Neural cell (in vitro differentiated cells): ENCODE measurements at regions not wholly inside any gene's neighbourhood (a gene's known extent, or its start where the extent isn't known, plus 50 kb on each side); places are given as distances from the start of the nearest gene placed in this dataset.

Source experiments
- EP300 ChIP-seq: fragments of 450-650 bp; conservative IDR thresholded peaks from 2 replicates; pipeline ENCODE4 v1.6.1; 2014; ENCODE audit warnings: antibody characterized with exemption, mild to moderate bottlenecking, moderate library complexity; ENCODE audit not compliant: poor library complexity, severe bottlenecking
- EZH2 ChIP-seq: fragments of 200-600, 300-800 bp; shearing (Covaris generic), sonication (generic); IDR thresholded peaks from 2 replicates; pipeline ENCODE4 v1.6.1; 2014; ENCODE audit warnings: antibody characterized with exemption, low read length, borderline replicate concordance, mild to moderate bottlenecking; ENCODE audit not compliant: insufficient read depth, poor library complexity, severe bottlenecking
- MXI1 ChIP-seq: fragments of 450-650 bp; conservative IDR thresholded peaks from 2 replicates; pipeline ENCODE4 v1.6.1; 2014; ENCODE audit warnings: antibody characterized with exemption, mild to moderate bottlenecking; ENCODE audit not compliant: poor library complexity, severe bottlenecking
- POLR2AphosphoS5 ChIP-seq: IDR thresholded peaks from 2 replicates; pipeline ENCODE4 v1.6.1; 2012
- RAD21 ChIP-seq: fragments of 450-650 bp; conservative IDR thresholded peaks from 2 replicates; pipeline ENCODE4 v1.6.1; 2014; ENCODE audit warnings: antibody characterized with exemption, mild to moderate bottlenecking, moderate library complexity
- SMC3 ChIP-seq: fragments of 450-650 bp; conservative IDR thresholded peaks from 2 replicates; pipeline ENCODE4 v1.6.1; 2014; ENCODE audit warnings: antibody characterized with exemption, mild to moderate bottlenecking, moderate library complexity; ENCODE audit not compliant: poor library complexity
- TAF1 ChIP-seq: IDR thresholded peaks from 2 replicates; pipeline ENCODE4 v1.6.1; 2012; ENCODE audit warnings: low read depth
- TF ChIP-seq, protein P1 (sequence below): fragments of 450-650 bp; IDR thresholded peaks from 2 replicates; pipeline ENCODE4 v1.5.1; 2014; ENCODE audit warnings: antibody characterized with exemption, mild to moderate bottlenecking, moderate library complexity; ENCODE audit not compliant: poor library complexity, severe bottlenecking

DNA sequence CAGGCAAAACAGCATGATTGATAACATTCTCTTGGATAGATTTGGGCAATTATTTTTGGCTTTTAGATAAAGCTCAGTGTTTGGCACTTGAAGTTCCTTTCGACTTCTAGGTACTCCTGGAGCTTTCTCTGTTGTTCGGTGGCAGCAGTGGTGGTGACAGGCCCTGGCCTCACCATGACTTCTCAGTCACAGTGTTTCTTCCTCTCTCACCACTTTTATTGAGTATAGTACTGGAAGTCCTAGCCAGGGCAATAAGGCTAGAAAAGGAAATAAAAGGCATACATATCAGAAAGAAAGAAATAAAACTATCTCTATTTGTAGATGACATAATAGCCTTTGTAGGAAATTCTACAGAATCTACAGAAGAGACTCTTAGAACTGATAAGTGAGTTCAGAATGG lies 101.2 kb upstream of the SIRPG start:
- TF ChIP-seq EZH2, result no peak
- TF ChIP-seq, protein P1, sequence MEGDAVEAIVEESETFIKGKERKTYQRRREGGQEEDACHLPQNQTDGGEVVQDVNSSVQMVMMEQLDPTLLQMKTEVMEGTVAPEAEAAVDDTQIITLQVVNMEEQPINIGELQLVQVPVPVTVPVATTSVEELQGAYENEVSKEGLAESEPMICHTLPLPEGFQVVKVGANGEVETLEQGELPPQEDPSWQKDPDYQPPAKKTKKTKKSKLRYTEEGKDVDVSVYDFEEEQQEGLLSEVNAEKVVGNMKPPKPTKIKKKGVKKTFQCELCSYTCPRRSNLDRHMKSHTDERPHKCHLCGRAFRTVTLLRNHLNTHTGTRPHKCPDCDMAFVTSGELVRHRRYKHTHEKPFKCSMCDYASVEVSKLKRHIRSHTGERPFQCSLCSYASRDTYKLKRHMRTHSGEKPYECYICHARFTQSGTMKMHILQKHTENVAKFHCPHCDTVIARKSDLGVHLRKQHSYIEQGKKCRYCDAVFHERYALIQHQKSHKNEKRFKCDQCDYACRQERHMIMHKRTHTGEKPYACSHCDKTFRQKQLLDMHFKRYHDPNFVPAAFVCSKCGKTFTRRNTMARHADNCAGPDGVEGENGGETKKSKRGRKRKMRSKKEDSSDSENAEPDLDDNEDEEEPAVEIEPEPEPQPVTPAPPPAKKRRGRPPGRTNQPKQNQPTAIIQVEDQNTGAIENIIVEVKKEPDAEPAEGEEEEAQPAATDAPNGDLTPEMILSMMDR, result no peak
- TF ChIP-seq POLR2AphosphoS5, result no peak
- TF ChIP-seq TAF1, result no peak
- TF ChIP-seq RAD21, result no peak
- TF ChIP-seq EP300, result no peak
- TF ChIP-seq MXI1, result no peak
- TF ChIP-seq SMC3, result no peak
